Peyer's patch (tissue), 4 donors: ENCODE measurements at regions not wholly inside any gene's neighbourhood (a gene's known extent, or its start where the extent isn't known, plus 50 kb on each side); places are given as distances from the start of the nearest gene placed in this dataset.

Source experiments
- POLR2A ChIP-seq, 2 donors: fragments of 450-650 bp; IDR thresholded peaks; one replicate each; pipeline ENCODE4 v1.5.1; 2017; ENCODE audit warnings: antibody characterized with exemption in 2 of 2, mild to moderate bottlenecking in 2 of 2, moderate library complexity in 2 of 2
- TF ChIP-seq, protein P1 (sequence below), 6 experiments: fragments of 450-650 bp in 4 of 6; fragments of 200-600 bp in 2 of 6; sonication (generic) in 1 of 6; IDR thresholded peaks; one replicate each; pipeline ENCODE4 v1.5.1; 2017 to 2019; ENCODE audit warnings: antibody characterized with exemption in 6 of 6, mild to moderate bottlenecking in 3 of 6, moderate library complexity in 1 of 6

DNA sequence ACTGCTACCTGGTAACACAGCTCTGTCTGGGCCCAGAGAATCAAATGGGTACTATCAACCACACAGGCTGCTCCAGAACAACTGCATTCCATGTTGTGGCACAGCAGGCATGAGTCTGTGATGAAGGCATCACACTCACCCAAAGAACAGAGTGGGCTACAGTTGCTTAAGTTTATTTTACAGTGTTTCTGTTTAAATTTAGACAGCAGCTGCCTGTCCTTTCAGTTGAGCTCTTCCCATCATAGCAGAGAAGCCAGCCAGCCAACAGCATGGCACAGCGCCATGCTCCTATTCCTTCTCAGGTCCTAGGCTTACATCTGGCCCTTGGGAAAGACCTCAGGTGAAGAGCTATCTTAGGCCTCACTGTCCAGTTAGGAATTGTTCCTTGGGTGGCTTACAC lies 147.0 kb upstream of the FRMD6 start:
- TF ChIP-seq, protein P1, sequence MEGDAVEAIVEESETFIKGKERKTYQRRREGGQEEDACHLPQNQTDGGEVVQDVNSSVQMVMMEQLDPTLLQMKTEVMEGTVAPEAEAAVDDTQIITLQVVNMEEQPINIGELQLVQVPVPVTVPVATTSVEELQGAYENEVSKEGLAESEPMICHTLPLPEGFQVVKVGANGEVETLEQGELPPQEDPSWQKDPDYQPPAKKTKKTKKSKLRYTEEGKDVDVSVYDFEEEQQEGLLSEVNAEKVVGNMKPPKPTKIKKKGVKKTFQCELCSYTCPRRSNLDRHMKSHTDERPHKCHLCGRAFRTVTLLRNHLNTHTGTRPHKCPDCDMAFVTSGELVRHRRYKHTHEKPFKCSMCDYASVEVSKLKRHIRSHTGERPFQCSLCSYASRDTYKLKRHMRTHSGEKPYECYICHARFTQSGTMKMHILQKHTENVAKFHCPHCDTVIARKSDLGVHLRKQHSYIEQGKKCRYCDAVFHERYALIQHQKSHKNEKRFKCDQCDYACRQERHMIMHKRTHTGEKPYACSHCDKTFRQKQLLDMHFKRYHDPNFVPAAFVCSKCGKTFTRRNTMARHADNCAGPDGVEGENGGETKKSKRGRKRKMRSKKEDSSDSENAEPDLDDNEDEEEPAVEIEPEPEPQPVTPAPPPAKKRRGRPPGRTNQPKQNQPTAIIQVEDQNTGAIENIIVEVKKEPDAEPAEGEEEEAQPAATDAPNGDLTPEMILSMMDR (IDR thresholded peaks at IDR 0.05): no peak
- TF ChIP-seq POLR2A (IDR thresholded peaks at IDR 0.05): no peak
